GM18498 (cell line): ENCODE measurements at regions not wholly inside any gene's neighbourhood (a gene's known extent, or its start where the extent isn't known, plus 50 kb on each side); places are given as distances from the start of the nearest gene placed in this dataset.
"Not testable (repeated sequence)": the region's sequence is repeated elsewhere in the genome, so short reads cannot be mapped to it uniquely, and the experiment has no call there.

Experiments used
- ATAC-seq: cut with Tn5 transposase; IDR thresholded peaks from one replicate; pipeline ENCODE4 v1.9.1; 2021; ENCODE audit warnings: mild to moderate bottlenecking, moderate library complexity; ENCODE audit not compliant: unreplicated experiment

DNA sequence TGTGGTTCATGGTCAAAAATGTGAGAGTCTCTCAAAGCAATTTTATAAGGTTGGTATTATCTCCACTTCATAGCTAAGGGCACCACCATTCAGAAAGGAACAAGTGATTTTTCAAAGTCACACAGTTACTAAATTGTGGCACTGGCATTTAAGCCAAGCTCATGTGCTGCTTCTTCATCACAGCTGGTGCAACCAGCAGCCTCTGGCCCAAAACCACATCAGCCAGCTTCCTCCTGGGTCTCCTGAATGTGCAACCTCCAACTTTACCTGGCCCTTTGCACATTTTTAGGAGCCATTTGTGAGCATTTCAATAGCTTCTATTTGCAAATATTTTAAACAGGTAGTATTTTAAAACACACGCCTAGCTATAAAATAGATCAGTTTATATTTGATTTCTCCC is 293.7 kb downstream of the BCL11A start:
- ATAC-seq: no peak

DNA sequence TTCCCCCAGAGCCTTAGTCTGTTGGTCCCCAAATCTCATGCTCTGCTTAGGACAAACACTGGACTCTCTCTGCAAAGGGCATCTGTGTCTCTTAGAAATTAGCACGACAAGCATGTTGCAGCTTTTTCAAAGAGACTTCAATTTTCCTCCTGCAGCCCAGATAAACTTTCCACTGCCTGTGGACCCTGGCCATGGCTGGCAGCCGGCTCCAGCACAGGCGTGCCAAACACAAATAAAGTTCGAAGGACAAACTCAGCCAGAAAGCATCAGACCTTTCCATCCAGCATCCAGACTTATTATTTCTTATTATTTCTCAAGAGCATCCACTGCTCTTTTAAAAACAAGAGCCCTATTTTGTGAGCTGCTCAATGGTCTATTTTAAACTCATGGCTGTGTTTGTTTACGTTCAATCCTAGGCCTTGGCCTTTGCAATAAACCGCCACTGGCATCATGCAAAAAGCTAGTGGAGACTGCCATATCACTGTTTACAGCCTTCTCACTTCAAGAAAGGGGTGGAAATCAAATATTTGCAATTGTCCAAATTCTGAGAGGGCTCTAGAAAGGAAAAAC is 300.8 kb downstream of the BCL11A start:
- no peak for ATAC-seq

DNA sequence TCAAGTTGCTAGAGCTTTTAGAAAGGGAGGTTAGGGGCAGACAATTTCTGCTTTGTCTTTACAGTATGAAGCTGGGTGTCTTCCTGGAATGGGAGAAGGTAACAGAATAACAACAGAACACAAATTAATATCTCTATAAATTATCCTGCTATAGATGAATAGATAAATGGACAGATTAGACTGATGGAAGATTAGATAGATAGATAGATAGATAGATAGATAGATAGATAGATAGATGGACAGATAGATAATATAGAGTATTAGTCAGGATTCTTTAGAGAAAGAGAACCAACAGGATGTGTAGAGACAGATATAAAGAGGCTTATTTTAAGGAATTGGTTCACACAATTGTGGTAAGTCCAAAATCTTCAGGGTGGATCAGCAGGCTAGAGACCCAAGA is 302.2 kb downstream of the BCL11A start:
- no peak for ATAC-seq

DNA sequence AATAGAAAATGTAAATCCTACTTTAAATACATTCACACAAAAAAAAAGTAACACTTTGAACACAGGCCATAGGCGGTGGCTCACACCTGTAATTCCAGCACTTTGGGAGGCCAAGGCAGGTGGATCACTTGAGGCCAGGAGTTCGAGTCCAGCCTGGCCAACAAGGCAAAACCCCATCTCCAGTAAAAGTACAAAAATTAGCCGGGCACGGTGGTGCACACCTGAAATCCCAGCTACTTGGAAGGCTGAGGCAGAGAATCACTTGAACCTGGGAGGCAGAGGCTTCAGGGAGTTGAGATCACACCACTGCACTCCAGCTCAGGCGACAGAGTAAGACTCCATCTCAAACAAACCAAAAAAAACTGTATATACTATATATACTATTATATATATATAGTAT is 303.6 kb downstream of the BCL11A start:
- no peak for ATAC-seq

DNA sequence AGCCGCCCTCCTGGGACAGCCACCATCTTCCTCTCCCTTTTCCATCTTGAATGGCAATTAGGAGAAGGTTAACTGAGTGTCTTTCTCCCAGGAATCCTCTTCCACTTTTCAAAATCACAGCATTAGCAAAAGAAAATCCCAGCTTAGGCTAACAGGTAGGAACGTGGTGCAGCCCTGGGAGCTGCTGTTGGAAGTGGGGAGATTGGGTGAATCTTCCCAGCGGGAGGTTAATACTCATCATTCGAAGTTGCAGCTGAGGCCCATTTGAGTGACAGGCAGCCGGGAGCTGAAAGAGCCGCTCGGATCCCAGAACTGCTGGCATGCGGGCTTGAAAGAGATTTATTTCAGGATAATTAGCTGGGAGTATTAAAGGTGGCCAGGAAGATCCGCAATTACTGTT is 306.0 kb downstream of the BCL11A start:
- ATAC-seq: no peak

DNA sequence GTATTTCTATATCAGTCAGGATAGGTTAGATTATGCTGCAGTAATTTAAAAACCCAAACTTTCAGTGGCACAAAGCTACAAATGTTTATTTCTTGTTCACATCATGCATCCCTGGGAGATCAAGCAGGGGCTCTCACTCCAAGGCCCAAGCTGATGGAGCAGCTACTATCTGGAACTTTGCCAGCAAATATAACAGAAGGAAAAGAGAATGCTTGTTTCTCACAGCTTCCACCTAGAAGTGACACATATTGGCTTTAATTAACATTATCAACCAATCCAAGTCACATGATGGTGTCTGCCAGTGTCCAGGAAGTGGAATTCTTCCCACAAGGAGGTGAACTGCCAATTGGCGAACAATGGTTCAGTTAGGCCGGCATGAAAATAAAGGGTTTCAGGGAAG is 306.9 kb downstream of the BCL11A start:
- no peak for ATAC-seq

DNA sequence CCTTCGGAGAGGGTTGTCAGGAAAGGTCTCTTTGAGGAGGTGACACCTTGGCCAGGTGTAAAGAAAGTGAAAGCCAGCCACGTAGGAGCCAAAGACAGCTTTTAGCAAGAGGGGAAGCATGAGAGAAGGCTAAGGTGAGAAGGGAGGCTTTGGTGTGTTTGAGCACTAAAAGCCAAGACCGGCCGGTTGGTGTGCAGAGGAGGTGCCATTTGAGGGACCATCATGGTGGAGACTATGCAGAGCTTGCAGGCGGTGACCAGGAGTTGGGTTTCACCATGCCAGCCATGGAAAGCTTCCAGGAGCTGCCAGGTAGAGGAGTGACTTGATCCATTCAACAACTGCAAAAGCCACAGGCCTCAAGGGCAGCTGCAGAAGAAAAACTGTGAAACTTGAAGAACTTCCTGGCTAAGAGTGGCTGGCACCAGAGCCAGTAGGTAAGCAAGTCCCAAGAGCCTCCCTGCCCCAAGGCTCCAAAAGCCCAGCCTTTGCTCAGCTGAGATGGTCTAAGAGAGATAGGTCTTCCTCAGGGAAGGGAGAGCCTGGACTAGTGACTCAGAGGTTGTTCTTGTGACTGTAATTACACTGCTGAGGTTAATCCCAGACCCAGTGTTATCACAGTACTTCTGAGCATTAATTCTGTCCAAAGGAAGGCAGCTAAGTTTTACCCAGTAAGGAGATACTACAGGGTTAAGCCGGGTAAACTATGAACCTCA is 319.0 kb downstream of the BCL11A start:
- ATAC-seq: no peak

DNA sequence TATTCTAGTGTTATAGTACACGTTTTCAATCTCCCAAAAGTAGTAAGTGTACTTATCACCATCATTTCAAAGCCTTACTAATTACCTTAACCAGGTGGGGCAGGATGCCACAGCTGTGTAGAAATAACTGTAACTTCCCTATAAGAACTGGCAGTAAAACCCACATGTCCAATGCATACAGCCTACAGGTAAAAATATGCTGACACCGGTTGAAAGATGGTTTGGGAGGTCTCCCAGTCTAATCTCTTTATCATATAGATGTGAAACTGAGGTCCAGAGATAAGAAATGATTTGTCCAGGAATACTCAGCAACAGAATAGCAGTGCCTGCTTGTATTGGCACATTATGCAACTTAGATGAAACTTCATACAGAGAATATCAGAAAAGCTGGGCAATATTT is 322.9 kb downstream of the BCL11A start:
- ATAC-seq: no peak

DNA sequence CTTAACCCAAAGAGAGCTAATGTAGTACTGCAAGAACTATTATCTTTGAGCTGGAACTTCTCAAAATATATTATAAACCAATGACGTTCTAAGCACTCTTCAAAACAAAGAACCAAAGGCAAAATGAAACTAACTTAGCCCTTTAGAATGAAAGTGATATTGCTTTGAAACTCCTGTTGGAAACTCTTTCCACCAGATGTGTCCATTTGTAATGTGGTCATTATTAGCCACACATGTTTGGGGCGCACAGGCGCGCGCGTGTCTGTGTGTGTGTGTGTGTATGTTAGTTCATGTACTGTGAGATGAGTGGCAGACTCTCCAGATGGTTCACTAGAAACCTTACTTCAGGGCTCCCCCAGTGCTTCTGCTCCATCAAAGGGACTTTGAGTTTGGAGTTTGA is 323.4 kb downstream of the BCL11A start:
- peak; percentile 56 for ATAC-seq

DNA sequence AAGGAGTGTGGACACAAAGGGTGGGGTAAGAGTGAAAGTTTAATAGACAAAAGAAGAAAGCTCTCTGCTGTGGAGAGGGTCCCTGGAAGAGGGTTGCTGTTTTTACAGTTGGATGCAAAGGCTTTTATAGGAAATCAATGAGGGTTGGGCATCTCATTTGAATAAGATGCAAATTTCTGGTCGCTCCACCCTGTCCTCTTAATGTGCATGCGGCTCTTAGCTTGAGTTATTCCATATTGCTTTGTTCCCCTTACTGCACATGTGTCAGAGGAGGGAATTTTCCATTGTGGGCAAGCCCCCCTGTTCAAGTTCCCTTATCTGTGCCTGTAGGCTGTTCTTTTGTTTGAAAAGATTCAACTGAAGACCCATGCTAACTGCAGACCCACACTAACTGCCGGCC is 326.5 kb downstream of the BCL11A start:
- no peak for ATAC-seq

DNA sequence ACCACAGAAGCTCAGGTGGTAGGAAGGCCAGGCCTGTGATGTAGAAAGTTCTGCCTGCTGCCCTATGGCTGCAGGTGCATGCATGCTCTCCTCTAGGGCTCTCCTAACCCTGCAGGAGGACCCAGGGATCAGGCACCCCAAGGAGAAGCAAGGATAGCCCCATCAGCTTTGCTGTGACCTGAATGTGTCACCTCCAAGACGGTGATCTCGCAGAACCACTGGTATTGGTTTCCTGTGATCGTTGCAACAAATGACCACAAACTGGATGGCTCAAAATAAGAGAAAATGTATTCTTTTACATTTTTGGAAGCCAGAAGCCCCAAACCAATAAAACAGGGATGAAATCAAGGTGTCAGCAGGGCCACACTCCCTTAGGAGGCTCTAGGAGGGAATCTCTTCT is 327.3 kb downstream of the BCL11A start:
- ATAC-seq: no peak

DNA sequence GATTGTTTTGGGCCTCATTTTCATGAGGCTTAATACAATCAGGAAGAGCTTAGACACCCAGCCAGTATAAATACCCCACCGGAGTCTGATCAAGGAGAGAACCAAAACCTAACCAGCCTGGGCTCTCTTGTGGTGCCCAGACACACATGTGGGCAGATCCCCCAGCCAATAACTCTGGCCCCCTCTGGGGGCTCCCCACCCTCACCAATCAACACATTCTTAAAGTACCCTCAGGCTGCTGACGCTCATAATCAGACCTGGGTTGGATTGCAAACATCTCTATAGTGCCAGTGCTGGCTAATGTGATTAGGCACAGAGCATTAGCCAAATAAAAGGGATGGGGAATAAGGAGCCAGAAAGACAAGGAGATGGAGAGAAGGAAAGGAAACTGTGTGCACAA is 329.6 kb downstream of the BCL11A start:
- ATAC-seq: no peak

DNA sequence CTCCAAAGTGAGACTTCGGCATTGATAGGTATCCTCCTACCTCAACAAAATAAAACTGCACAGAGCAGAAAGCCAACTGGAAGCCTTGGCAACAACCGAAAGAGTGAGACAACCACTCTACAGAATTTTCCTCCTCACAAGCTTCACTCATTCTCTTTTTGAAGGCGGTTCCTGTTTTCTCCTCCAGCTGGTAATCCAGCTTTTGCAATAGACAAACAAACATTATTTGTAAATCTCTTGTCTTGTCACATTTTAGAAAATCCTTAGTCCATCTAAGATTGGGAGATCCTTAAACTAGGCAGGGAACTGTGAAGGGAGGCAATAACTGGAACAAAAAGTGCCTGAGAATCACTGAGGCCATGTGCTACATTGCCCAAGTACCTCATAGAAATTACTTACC is 332.4 kb downstream of the BCL11A start:
- no peak for ATAC-seq

DNA sequence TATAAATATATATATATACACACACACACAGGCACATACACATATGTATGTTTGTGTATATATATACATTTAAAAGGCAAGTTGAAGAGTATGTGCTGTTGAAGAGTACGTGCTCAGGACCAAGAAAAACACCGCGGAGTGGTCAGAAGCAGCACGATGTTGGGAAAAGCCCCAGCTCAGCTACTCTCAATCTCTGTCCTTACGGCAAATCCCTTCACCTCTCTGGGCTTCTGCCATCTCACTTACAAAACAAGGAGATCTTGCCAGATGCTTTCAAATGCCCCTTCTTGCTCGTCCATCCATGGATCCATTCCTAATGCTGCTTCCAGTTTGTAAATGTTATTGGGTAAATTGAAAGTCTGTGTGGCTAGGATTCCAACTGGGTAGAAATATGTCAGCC is 333.9 kb downstream of the BCL11A start:
- ATAC-seq: no peak

DNA sequence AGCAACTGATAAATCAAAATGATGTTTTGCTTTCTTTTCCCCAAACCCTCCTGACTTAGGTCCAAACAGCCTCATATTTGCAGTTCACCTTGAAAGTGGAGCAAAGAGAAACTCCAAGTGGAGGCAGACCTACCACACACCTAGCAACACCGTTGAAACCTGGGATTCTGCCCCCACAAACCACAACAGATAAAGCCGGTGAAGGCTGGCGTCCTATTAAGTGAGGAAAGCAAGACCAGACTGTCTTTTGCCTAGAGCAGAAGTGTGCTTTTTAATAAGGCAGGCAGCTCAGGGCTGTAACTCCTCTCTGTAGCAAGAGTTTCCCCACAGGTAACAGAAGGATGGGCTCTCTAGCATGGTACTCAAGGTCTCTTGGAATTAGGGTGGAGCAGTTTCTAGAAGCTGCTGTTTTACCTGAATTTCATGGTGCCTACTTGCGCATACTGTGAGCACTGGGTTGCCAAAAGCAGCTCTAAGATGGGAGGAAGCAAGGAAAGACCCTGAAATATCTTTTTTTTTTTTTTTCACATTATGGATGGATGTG is 336.9 kb downstream of the BCL11A start:
- ATAC-seq: no peak

DNA sequence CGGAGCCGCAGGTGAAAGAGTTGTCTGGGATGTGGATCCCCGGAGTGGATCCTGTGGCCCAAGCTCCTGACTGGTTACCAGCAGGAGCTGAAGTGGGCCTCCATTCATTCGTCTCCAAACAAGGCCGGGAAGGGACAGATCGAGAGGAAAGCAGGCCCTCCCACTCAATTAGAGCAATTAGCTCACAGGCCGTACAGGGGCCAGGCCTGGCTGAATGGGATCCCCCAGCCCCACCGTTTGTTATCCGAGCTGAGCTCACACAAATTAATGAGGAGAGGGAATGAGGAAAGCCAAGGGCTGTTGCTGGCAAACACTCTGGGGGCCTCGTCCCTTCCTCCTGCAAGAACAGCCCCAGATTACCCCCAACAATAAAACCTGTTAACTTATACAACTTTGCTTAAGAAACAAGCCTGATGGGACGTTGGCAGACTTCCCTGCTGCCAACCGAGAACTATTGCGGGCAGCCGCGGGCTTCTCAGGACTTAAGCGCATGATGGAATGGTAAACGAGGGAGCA is 338.0 kb downstream of the BCL11A start:
- no peak for ATAC-seq

DNA sequence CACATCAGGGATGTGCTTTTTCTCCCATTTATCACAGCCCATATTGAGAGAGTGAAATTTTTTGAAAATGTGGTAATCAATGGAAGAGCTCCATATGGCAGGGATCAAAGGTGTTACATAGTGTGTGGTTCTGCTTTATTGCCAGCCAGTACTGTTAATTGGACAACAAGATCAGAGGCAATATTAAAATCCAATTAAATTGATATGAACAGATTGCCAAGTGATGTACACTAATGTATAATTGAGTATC is 338.9 kb downstream of the BCL11A start:
- no peak for ATAC-seq

DNA sequence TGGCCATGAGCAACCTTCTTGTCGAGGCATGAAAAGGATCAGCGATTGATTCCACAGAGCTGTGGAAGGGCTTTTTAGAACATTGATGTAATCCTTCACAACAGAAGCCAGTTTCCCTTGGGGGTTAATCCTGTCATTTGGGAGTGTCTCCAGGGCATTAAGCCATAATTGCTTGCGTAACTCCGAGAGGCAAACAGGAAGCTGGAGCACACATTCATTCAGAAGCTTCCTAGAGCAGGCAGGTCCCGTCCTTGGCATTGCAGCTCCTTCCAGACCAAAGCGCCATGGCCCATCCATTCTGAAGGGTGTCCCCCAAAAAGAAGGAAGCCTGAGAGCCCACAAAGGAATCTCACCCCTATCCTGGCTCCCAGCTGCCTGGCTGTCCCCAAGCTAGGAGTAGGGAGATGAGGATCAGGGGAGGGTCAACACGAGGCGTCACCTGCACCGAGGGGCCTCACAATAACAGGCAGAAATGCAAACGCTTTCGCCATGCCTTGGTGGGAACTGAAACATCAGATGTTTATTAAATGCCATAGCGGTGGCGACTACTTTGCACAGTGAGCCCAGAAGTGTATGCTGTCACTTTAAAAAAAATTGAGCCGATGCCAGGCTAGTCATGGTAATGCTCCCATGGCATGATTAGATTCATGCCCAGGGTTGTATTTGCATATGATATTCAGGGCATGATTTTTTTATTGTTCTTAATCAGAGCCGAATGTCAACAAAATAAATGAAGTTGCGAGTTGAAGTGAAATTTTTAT is 339.4 kb downstream of the BCL11A start:
- no peak for ATAC-seq

DNA sequence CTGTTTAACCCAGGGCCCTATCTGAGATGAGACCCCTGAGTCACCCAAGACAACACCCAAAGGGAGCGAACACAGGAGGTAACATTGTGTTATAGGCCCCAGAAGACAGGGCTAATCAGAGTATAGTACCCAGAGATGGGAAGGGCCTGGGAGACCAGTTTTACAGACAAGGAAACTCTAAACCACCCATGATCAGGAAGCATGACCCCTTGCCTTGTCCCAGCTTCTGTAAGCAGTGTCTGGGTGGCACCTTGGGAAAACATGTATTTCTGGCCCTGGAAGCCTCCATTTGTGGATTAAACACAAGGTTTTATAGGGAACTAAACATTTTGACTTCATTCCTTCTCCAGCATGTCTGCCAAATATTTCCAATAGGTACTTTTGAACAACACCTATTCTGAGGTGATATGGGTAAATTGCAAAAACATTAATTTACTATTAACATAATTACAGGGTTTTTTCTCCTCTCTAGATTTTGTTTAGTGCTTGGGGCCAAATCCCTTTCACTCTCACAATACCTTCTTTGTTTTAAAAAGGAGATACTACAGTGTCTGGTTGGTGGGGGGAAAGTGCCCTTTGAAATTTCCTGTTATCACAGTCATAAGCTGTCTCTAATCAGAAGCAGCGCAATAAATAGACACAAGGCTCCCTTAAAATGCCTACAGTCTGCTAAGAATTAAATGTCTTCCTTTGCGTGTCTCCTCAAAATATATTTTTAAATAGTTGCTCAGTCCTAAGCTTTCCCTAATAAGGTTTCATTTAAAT is 341.1 kb downstream of the BCL11A start:
- ATAC-seq: no peak

DNA sequence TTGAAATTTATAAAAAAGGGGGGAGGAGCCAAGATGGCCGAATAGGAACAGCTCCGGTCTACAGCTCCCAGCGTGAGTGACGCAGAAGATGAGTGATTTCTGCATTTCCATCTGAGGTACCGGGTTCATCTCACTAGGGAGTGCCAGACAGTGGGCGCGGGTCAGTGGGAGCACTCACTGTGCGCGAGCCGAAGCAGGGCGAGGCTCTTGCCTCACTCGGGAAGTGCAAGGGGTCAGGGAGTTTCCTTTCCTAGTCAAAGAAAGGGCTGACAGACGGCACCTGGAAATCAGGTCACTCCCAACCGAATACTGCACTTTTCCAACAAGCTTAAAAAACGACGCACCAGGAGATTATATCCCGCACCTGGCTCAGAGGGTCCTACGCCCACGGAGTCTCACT is 364.4 kb downstream of the BCL11A start:
- ATAC-seq: not testable (repeated sequence)

DNA sequence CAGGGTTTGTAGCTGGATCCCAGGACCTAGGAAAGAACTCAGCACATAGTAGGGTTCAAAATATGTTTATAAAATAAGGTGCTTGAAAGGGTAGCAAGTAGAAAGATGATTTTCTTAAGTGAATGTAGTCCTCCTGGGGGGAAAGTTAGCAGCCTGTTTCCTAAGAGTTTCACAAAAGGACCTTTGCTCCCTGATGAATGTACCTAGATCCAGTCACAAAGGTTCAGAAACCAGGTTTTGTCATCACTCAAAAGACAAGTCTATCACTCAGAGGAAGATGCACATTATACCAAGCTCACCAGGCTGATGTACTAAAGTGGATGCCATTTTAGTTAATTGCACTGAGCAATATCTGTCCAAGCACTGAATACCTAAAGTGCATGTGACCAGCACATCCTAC is 378.2 kb downstream of the BCL11A start:
- ATAC-seq: no peak
